ENCODE measurements at regions not wholly inside any gene's neighbourhood (a gene's known extent, or its start where the extent isn't known, plus 50 kb on each side); places are given as distances from the start of the nearest gene placed in this dataset.

DNA sequence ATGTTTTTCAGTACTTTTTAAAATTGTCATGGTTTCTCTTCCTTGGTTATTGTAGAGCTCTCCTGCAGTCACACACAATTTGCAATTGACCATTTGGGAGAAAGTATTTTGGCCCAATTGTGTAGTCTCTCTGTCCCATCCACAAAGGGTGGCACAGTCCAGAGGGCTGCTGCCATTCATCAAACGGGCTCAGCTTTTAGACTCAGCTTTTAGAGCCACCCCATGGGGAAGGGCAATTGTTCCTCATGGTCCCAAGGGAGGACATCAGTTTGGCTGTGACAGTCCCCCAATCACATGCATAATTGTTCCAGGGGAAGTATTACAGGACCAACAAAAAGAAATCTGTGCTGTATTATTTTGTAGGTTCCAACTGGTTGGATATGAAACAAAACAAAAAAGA is 207.6 kb downstream of the ZNF462 start:
- Histone ChIP-seq H3K36me3 (ENCODE audit: insufficient read depth, low read length) (no peaks in the 10 kb centered on the region), H3K79me2 (ENCODE audit: insufficient read depth, low read length) (no peaks in the 10 kb centered on the region), H2AFZ (ENCODE audit: low read length) (no peak overlapping the region), H4K20me1 (ENCODE audit: insufficient read depth, low read length) (no peaks in the 10 kb centered on the region), H3K4me3 (ENCODE audit: insufficient read depth, low read length) (no peak overlapping the region), H3K27me3 (ENCODE audit: insufficient read depth, low read length) (peaks cover 2% of the 10 kb centered on the region), H3K27ac (ENCODE audit: low read depth, low read length) (no peak overlapping the region), H3K9me3 (ENCODE audit: low read depth, low read length) (no peaks in the 10 kb centered on the region), H3K4me2 (ENCODE audit: insufficient read depth, low read length) (no peak overlapping the region), H3K4me1 (ENCODE audit: insufficient read depth, low read length) (no peaks in the 10 kb centered on the region)
- no peak for DNase-seq (ENCODE audit: insufficient read length, low spot score, missing footprints)
- TF ChIP-seq, protein P1, sequence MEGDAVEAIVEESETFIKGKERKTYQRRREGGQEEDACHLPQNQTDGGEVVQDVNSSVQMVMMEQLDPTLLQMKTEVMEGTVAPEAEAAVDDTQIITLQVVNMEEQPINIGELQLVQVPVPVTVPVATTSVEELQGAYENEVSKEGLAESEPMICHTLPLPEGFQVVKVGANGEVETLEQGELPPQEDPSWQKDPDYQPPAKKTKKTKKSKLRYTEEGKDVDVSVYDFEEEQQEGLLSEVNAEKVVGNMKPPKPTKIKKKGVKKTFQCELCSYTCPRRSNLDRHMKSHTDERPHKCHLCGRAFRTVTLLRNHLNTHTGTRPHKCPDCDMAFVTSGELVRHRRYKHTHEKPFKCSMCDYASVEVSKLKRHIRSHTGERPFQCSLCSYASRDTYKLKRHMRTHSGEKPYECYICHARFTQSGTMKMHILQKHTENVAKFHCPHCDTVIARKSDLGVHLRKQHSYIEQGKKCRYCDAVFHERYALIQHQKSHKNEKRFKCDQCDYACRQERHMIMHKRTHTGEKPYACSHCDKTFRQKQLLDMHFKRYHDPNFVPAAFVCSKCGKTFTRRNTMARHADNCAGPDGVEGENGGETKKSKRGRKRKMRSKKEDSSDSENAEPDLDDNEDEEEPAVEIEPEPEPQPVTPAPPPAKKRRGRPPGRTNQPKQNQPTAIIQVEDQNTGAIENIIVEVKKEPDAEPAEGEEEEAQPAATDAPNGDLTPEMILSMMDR (IDR thresholded peaks at IDR 0.05; ENCODE audit: extremely low read depth, low read depth, low read length): no peak

DNA sequence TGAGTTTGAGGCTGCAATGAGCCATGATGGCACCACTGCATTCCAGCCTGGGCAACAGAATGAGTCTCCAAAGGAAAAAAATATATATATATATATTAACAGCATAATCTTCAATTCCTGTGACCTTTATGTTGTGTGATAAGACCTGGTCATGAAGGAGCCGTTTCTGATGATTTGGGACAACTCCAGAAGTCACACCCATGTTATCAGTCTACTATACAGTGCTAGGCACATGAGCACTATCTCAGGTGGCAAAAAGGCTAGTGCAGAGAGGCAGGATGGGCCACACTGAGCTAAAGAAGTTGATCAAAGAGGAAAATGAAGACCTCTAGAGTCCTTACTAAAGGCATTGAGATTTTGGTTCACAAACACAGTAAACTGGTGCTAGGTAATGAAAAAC is 205.0 kb upstream of the RAD23B start:
- DNase-seq (ENCODE audit: insufficient read length, low spot score, missing footprints): no peak
- no peak overlapping the region for H2AFZ ChIP-seq (ENCODE audit: low read length)
- no peak overlapping the region for H3K27ac ChIP-seq (ENCODE audit: low read depth, low read length)
- peaks cover 8% of the 10 kb centered on the region for H3K27me3 ChIP-seq (ENCODE audit: insufficient read depth, low read length)
- H3K4me3 ChIP-seq (ENCODE audit: insufficient read depth, low read length): no peak overlapping the region
- H4K20me1 ChIP-seq (ENCODE audit: insufficient read depth, low read length): no peaks in the 10 kb centered on the region
- H3K36me3 ChIP-seq (ENCODE audit: insufficient read depth, low read length): no peaks in the 10 kb centered on the region
- H3K4me1 ChIP-seq (ENCODE audit: insufficient read depth, low read length): no peaks in the 10 kb centered on the region
- H3K9me3 ChIP-seq (ENCODE audit: low read depth, low read length): no peaks in the 10 kb centered on the region
- no peak overlapping the region for H3K4me2 ChIP-seq (ENCODE audit: insufficient read depth, low read length)
- no peaks in the 10 kb centered on the region for H3K79me2 ChIP-seq (ENCODE audit: insufficient read depth, low read length)
- TF ChIP-seq, protein P1 (IDR thresholded peaks at IDR 0.05; ENCODE audit: extremely low read depth, low read depth, low read length): no peak

DNA sequence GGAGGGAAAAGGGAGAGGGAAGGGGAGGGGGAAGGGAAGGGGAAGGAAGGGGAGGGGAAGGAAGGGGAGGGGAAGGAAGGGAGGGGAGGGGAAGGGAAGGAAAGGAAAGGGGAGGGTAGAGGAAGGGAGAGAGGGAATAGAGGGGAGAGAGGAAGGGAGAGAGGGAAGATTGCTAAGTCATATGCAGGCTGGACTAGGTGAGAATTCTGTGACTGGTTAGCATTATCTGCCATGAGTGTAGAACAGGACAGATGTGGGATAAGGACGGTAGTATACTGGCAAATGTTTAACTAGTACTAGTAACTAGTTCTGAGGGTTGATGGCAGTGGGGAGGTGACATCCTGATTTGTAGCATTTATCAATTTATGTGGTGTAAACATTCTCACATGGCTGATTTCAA is 203.5 kb upstream of the RAD23B start:
- Histone ChIP-seq H3K79me2 (ENCODE audit: insufficient read depth, low read length) (no peaks in the 10 kb centered on the region), H3K4me2 (ENCODE audit: insufficient read depth, low read length) (no peak overlapping the region), H3K27me3 (ENCODE audit: insufficient read depth, low read length) (peaks cover 9% of the 10 kb centered on the region), H2AFZ (ENCODE audit: low read length) (no peak overlapping the region), H4K20me1 (ENCODE audit: insufficient read depth, low read length) (no peaks in the 10 kb centered on the region), H3K36me3 (ENCODE audit: insufficient read depth, low read length) (no peaks in the 10 kb centered on the region), H3K4me3 (ENCODE audit: insufficient read depth, low read length) (no peak overlapping the region), H3K9me3 (ENCODE audit: low read depth, low read length) (no peaks in the 10 kb centered on the region), H3K27ac (ENCODE audit: low read depth, low read length) (no peak overlapping the region), H3K4me1 (ENCODE audit: insufficient read depth, low read length) (no peaks in the 10 kb centered on the region)
- no peak for DNase-seq (ENCODE audit: insufficient read length, low spot score, missing footprints)
- TF ChIP-seq, protein P1 (IDR thresholded peaks at IDR 0.05; ENCODE audit: extremely low read depth, low read depth, low read length): no peak

DNA sequence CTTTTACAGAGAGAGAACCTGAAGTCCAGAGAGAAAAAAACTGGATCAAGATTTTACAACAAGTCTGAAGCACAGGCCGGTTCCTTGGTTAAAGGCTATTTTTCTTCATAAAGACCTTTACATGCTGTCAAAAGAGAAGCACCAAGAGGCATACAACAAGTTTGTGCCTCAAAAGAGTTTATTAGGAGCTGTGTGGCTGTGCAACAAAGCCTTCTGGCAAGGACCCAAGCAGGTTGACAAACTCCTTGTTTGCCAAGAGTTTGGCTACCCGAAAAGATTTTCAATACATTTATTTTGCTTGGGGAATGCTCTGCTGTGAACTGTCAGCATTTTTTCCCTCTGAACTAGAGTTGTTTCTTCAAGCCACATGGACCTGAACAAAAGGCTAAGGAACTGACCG is 202.9 kb upstream of the RAD23B start:
- H3K27me3 ChIP-seq (ENCODE audit: insufficient read depth, low read length): peaks cover 11% of the 10 kb centered on the region
- no peak overlapping the region for H3K4me2 ChIP-seq (ENCODE audit: insufficient read depth, low read length)
- no peaks in the 10 kb centered on the region for H3K36me3 ChIP-seq (ENCODE audit: insufficient read depth, low read length)
- no peak overlapping the region for H3K4me3 ChIP-seq (ENCODE audit: insufficient read depth, low read length)
- H3K4me1 ChIP-seq (ENCODE audit: insufficient read depth, low read length): no peaks in the 10 kb centered on the region
- H3K79me2 ChIP-seq (ENCODE audit: insufficient read depth, low read length): no peaks in the 10 kb centered on the region
- DNase-seq (ENCODE audit: insufficient read length, low spot score, missing footprints): no peak
- TF ChIP-seq, protein P1 (IDR thresholded peaks at IDR 0.05; ENCODE audit: extremely low read depth, low read depth, low read length): no peak
- no peak overlapping the region for H3K27ac ChIP-seq (ENCODE audit: low read depth, low read length)
- H4K20me1 ChIP-seq (ENCODE audit: insufficient read depth, low read length): no peaks in the 10 kb centered on the region
- no peak overlapping the region for H2AFZ ChIP-seq (ENCODE audit: low read length)
- no peaks in the 10 kb centered on the region for H3K9me3 ChIP-seq (ENCODE audit: low read depth, low read length)

Measured in osteoblast (primary cell).